HCT116 (cell line): ENCODE measurements at regions not wholly inside any gene's neighbourhood (a gene's known extent, or its start where the extent isn't known, plus 50 kb on each side); places are given as distances from the start of the nearest gene placed in this dataset.

ENCODE experiments used
- ATAC-seq: fragments of 200-7000 bp; cut with Tn5 transposase; 2 replicates; pipeline ENCODE4 v1.9.1; 2020; ENCODE audit warnings: mild to moderate bottlenecking, moderate library complexity
- BruUV-seq: library from RNA; stranded (reverse); fragments of 400-500 nt; replicated peaks from 2 replicates; lab custom pipeline; 2021; lab: Mats Ljungman, UMichigan
- CTCF ChIA-PET: fragments of 300-600 bp; sonication (Branson Sonifier 250); formaldehyde crosslinking; loops from one replicate; lab custom pipeline; 2021; ENCODE audit warnings: antibody characterized with exemption; lab: Charles Lee
- POLR2A ChIA-PET: fragments of 300-600, 350-600 bp; sonication (Branson Sonifier 250); formaldehyde crosslinking; loops from one replicate; lab custom pipeline; 2021; ENCODE audit warnings: antibody characterized with exemption; lab: Charles Lee
- RAD21 ChIA-PET, 2 experiments: fragments of 300-600 bp; sonication (Branson Sonifier 250); formaldehyde crosslinking; loops; one replicate each; lab custom pipeline; 2023; ENCODE audit warnings: low total read pairs in 2 of 2; ENCODE audit not compliant: uncharacterized antibody in 2 of 2, unreplicated experiment in 2 of 2, low non-redundant PET in 1 of 2; lab: Charles Lee
- DNase-seq: peaks from one replicate; pipeline ENCODE4 v3.0.0-alpha.2; 2010; ENCODE audit warnings: low read depth, low spot score
- H2AFZ ChIP-seq: fragments of 200-600 bp; shearing (Covaris generic), sonication (generic); 2 replicates; pipeline ENCODE4 v1.6.1; 2017; ENCODE audit warnings: low read depth, mixed run types, mixed read lengths, antibody characterized with exemption, low read length; ENCODE audit not compliant: poor library complexity, severe bottlenecking
- H3K27ac ChIP-seq: 2 replicates; pipeline ENCODE4 v1.5.1; 2012; ENCODE audit warnings: low read depth, low read length
- H3K27me3 ChIP-seq: fragments of 200-600 bp; sonication (generic); 2 replicates; pipeline ENCODE4 v1.6.1; 2016; ENCODE audit warnings: mixed run types, low read length, mixed read lengths; ENCODE audit not compliant: insufficient read depth
- H3K36me3 ChIP-seq, 2 experiments: fragments of 200-500 bp in 1 of 2; fragments of 200-600 bp in 1 of 2; sonication (Bioruptor generic) in 1 of 2; sonication (generic) in 1 of 2; 2 replicates each; pipeline versions ENCODE4 v1.5.1 to v1.6.1; 2014 to 2016; ENCODE audit warnings: low read length in 2 of 2, inconsistent platforms in 1 of 2, mixed read lengths in 1 of 2, mixed run types in 1 of 2; ENCODE audit not compliant: insufficient read depth in 2 of 2, control insufficient read depth in 1 of 2
- H3K4me1 ChIP-seq, 2 experiments: fragments of 200-600 bp in 1 of 2; sonication (generic) in 1 of 2; 2 replicates each; pipeline versions ENCODE4 v1.5.1 to v1.6.1; 2012 to 2017; ENCODE audit warnings: low read length in 2 of 2, inconsistent platforms in 1 of 2, mild to moderate bottlenecking in 1 of 2, mixed read lengths in 1 of 2, mixed run types in 1 of 2, moderate library complexity in 1 of 2; ENCODE audit not compliant: insufficient read depth in 2 of 2, control insufficient read depth in 1 of 2
- H3K4me2 ChIP-seq: fragments of 200-600 bp; sonication (generic); 2 replicates; pipeline ENCODE4 v1.6.1; 2017; ENCODE audit warnings: mixed run types, low read length, mixed read lengths
- H3K4me3 ChIP-seq, 2 experiments: fragments of 200-600 bp in 1 of 2; sonication (generic) in 1 of 2; replicated peaks in 1 of 2; 2 replicates each; pipeline ENCODE4 v1.5.1; 2011 to 2016; ENCODE audit warnings: low read length in 2 of 2, control low read depth in 1 of 2, low read depth in 1 of 2, mild to moderate bottlenecking in 1 of 2, mixed read lengths in 1 of 2, mixed run types in 1 of 2
- H3K79me2 ChIP-seq: fragments of 200-600 bp; sonication (generic); 2 replicates; pipeline ENCODE4 v1.6.1; 2017; ENCODE audit warnings: mild to moderate bottlenecking, mixed run types, low read length, moderate library complexity, mixed read lengths; ENCODE audit not compliant: insufficient read depth
- H3K9ac ChIP-seq: fragments of 200-600 bp; sonication (generic); 2 replicates; pipeline ENCODE4 v1.6.1; 2016; ENCODE audit warnings: low read length, mixed read lengths
- H3K9me2 ChIP-seq: fragments of 200-600 bp; sonication (generic), shearing (Covaris generic); 2 replicates; pipeline ENCODE4 v1.6.1; 2017; ENCODE audit warnings: mixed run types, mild to moderate bottlenecking, moderate library complexity; ENCODE audit not compliant: insufficient read depth
- H3K9me3 ChIP-seq, 2 experiments: fragments of 200-500 bp in 1 of 2; fragments of 200-600 bp in 1 of 2; sonication (Bioruptor generic) in 1 of 2; sonication (generic) in 1 of 2; 2 replicates each; pipeline ENCODE4 v1.6.1; 2014 to 2017; ENCODE audit warnings: low read length in 2 of 2, mixed read lengths in 2 of 2, inconsistent platforms in 1 of 2, low read depth in 1 of 2, mild to moderate bottlenecking in 1 of 2, mixed run types in 1 of 2, moderate library complexity in 1 of 2; ENCODE audit not compliant: control insufficient read depth in 1 of 2, insufficient read depth in 1 of 2
- H4K20me1 ChIP-seq: fragments of 200-600 bp; sonication (generic), shearing (Covaris generic); 2 replicates; pipeline ENCODE4 v1.6.1; 2017; ENCODE audit warnings: mixed run types, mild to moderate bottlenecking, moderate library complexity; ENCODE audit not compliant: insufficient read depth
- CBX3 ChIP-seq: IDR thresholded peaks from 2 replicates; pipeline ENCODE4 v1.6.1; 2012; ENCODE audit warnings: low read depth
- CEBPB ChIP-seq: IDR thresholded peaks from 2 replicates; pipeline ENCODE4 v1.6.1; 2012; ENCODE audit warnings: low read depth
- EGR1 ChIP-seq: IDR thresholded peaks from 2 replicates; pipeline ENCODE4 v1.6.1; 2012; ENCODE audit warnings: low read depth
- ELF1 ChIP-seq: IDR thresholded peaks from 2 replicates; pipeline ENCODE4 v1.6.1; 2012; ENCODE audit warnings: low read depth, borderline replicate concordance
- EZH2 ChIP-seq: fragments of 200-600 bp; sonication (generic); IDR thresholded peaks from 2 replicates; pipeline ENCODE4 v1.6.1; 2017; ENCODE audit warnings: antibody characterized with exemption, mixed run types
- EZH2phosphoT487 ChIP-seq: fragments of 200-600 bp; IDR thresholded peaks from 2 replicates; pipeline ENCODE4 v1.6.1; 2018; ENCODE audit warnings: antibody characterized with exemption, borderline replicate concordance
- FOSL1 ChIP-seq: IDR thresholded peaks from 2 replicates; pipeline ENCODE4 v1.6.1; 2012; ENCODE audit warnings: low read depth
- JUND ChIP-seq: IDR thresholded peaks from 2 replicates; pipeline ENCODE4 v1.6.1; 2012
- RAD21 ChIP-seq: IDR thresholded peaks from 2 replicates; pipeline ENCODE4 v1.6.1; 2012; ENCODE audit warnings: low read depth, mild to moderate bottlenecking
- SIN3A ChIP-seq: IDR thresholded peaks from 2 replicates; pipeline ENCODE4 v1.6.1; 2012; ENCODE audit warnings: low read depth
- SP1 ChIP-seq: IDR thresholded peaks from 2 replicates; pipeline ENCODE4 v1.6.1; 2012; ENCODE audit warnings: low read depth
- SRF ChIP-seq: IDR thresholded peaks from 2 replicates; pipeline ENCODE4 v1.6.1; 2012; ENCODE audit warnings: low read depth
- TCF7L2 ChIP-seq: IDR thresholded peaks from 2 replicates; pipeline ENCODE4 v1.7.0; 2011; ENCODE audit warnings: borderline replicate concordance, inconsistent platforms; ENCODE audit not compliant: insufficient read depth, insufficient read length; ENCODE audit errors: extremely low read depth
- YY1 ChIP-seq: IDR thresholded peaks from 2 replicates; pipeline ENCODE4 v1.6.1; 2011; ENCODE audit warnings: low read length, low read depth, moderate library complexity, mild to moderate bottlenecking; ENCODE audit not compliant: insufficient replicate concordance; ENCODE audit errors: extremely low read depth
- ZFX ChIP-seq: fragments of 450-650 bp; IDR thresholded peaks from 2 replicates; pipeline ENCODE4 v1.6.1; 2017
- intact Hi-C: fragments of 100-400 bp; cut with micrococcal nuclease; formaldehyde crosslinking; loops from 2 replicates; pipeline ENCODE4 v1.10.0; 2022
- TF ChIP-seq, protein P1 (sequence below): IDR thresholded peaks from 2 replicates; pipeline ENCODE4 v1.6.1; 2012; ENCODE audit warnings: low read depth
- TF ChIP-seq, protein P2 (sequence below), 3 experiments: fragments of 200-600 bp in 1 of 3; sonication (generic) in 1 of 3; IDR thresholded peaks in 2 of 3; conservative IDR thresholded peaks in 1 of 3; 2 replicates each; pipeline ENCODE4 v1.5.1; 2012 to 2017; ENCODE audit warnings: low read depth in 2 of 3, low read length in 2 of 3, antibody characterized with exemption in 1 of 3, borderline replicate concordance in 1 of 3, control low read depth in 1 of 3, mild to moderate bottlenecking in 1 of 3, mixed read lengths in 1 of 3, mixed run types in 1 of 3, moderate library complexity in 1 of 3; ENCODE audit not compliant: insufficient read depth in 1 of 3
- TF ChIP-seq, protein P3 (sequence below): IDR thresholded peaks from 2 replicates; pipeline ENCODE4 v1.6.1; 2012

DNA sequence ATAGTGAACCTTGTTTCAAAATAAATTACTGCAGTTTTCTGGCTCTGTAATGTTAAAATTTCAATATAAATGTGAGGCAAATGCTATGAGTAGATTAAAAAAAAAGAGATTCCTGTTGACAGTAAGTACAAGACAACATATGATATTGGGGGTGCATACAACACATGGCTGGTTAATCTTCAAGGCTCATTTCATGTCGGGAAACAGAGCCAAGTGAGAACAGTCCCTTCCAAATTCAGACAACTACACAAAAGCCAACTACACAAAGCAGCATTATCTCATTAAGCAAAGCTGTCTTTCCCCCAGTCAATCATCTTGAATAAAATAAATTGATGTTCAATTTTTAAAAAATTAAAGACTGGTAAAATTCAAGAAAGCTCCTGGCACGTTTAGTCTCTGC is 549.2 kb downstream of the CCDC85A start:
- BruUV-seq: no TSS peak
- Histone ChIP-seq H3K27me3 (no peaks in the 10 kb centered on the region), H3K4me2 (no peak overlapping the region), H3K27ac (no peak overlapping the region), H3K79me2 (no peaks in the 10 kb centered on the region), H3K4me3 (no peak overlapping the region), H3K4me1 (no peaks in the 10 kb centered on the region), H3K9ac (no peak overlapping the region), H2AFZ (no peak overlapping the region), H3K36me3 (no peaks in the 10 kb centered on the region), H4K20me1 (no peaks in the 10 kb centered on the region), H3K9me3 (no peaks in the 10 kb centered on the region), H3K9me2 (no peaks in the 10 kb centered on the region)
- POLR2A ChIA-PET: no interaction called here
- intact Hi-C loops: no loop called here
- TF ChIP-seq EGR1 (no peak), ELF1 (no peak), SRF (no peak), TCF7L2 (no peak), YY1 (no peak), RAD21 (no peak), SIN3A (no peak), JUND (no peak), FOSL1 (no peak), CEBPB (no peak), CBX3 (no peak), EZH2 (no peak), ZFX (no peak), EZH2phosphoT487 (no peak), SP1 (no peak)
- TF ChIP-seq, protein P1, sequence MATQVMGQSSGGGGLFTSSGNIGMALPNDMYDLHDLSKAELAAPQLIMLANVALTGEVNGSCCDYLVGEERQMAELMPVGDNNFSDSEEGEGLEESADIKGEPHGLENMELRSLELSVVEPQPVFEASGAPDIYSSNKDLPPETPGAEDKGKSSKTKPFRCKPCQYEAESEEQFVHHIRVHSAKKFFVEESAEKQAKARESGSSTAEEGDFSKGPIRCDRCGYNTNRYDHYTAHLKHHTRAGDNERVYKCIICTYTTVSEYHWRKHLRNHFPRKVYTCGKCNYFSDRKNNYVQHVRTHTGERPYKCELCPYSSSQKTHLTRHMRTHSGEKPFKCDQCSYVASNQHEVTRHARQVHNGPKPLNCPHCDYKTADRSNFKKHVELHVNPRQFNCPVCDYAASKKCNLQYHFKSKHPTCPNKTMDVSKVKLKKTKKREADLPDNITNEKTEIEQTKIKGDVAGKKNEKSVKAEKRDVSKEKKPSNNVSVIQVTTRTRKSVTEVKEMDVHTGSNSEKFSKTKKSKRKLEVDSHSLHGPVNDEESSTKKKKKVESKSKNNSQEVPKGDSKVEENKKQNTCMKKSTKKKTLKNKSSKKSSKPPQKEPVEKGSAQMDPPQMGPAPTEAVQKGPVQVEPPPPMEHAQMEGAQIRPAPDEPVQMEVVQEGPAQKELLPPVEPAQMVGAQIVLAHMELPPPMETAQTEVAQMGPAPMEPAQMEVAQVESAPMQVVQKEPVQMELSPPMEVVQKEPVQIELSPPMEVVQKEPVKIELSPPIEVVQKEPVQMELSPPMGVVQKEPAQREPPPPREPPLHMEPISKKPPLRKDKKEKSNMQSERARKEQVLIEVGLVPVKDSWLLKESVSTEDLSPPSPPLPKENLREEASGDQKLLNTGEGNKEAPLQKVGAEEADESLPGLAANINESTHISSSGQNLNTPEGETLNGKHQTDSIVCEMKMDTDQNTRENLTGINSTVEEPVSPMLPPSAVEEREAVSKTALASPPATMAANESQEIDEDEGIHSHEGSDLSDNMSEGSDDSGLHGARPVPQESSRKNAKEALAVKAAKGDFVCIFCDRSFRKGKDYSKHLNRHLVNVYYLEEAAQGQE: no peak
- TF ChIP-seq, protein P2, sequence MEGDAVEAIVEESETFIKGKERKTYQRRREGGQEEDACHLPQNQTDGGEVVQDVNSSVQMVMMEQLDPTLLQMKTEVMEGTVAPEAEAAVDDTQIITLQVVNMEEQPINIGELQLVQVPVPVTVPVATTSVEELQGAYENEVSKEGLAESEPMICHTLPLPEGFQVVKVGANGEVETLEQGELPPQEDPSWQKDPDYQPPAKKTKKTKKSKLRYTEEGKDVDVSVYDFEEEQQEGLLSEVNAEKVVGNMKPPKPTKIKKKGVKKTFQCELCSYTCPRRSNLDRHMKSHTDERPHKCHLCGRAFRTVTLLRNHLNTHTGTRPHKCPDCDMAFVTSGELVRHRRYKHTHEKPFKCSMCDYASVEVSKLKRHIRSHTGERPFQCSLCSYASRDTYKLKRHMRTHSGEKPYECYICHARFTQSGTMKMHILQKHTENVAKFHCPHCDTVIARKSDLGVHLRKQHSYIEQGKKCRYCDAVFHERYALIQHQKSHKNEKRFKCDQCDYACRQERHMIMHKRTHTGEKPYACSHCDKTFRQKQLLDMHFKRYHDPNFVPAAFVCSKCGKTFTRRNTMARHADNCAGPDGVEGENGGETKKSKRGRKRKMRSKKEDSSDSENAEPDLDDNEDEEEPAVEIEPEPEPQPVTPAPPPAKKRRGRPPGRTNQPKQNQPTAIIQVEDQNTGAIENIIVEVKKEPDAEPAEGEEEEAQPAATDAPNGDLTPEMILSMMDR (IDR thresholded peaks at IDR 0.05 in 2 of 3, conservative IDR thresholded peaks at IDR 0.05 in 1 of 3; ENCODE audit: borderline replicate concordance in 1 of 3, insufficient read depth in 1 of 3, low read depth in 2 of 3, low read length in 2 of 3): no peak
- TF ChIP-seq, protein P3, sequence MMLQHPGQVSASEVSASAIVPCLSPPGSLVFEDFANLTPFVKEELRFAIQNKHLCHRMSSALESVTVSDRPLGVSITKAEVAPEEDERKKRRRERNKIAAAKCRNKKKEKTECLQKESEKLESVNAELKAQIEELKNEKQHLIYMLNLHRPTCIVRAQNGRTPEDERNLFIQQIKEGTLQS: no peak
- DNase-seq (no peak), ATAC-seq (no peak)
- CTCF ChIA-PET: no interaction called here
- RAD21 ChIA-PET: no interaction called here
